Hematopoietic multipotent progenitor cell treated with erythropoietin and hydrocortisone succinate and interleukin-3 and kit ligand, for 8 days (in vitro differentiated cells): ENCODE measurements at regions not wholly inside any gene's neighbourhood (a gene's known extent, or its start where the extent isn't known, plus 50 kb on each side); places are given as distances from the start of the nearest gene placed in this dataset.
"Not testable (repeated sequence)": the region's sequence is repeated elsewhere in the genome, so short reads cannot be mapped to it uniquely, and the experiment has no call there.

Experiments used
- DNase-seq: peaks from one replicate; pipeline ENCODE4 v3.0.0-alpha.2; 2015

DNA sequence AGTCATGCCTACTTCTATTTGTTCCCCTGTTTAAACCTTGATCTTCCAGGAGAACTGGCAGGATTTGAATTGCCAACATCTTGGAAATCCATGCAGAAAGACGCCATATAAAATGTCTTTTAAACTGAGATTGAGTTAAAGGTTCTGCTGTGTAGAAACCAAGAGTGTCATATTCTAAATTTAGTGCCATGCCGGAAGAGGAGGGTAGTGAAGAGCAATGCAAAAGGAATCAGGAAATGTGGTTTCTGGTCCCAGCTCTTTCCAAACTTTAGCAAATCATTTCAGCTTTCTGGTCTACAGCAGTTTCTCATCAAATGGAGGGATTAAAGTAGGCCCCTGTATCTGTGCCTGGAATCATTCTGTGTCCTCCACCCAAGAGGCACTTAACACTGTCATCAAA lies 85.7 kb downstream of the BTG1 start:
- no peak for DNase-seq

DNA sequence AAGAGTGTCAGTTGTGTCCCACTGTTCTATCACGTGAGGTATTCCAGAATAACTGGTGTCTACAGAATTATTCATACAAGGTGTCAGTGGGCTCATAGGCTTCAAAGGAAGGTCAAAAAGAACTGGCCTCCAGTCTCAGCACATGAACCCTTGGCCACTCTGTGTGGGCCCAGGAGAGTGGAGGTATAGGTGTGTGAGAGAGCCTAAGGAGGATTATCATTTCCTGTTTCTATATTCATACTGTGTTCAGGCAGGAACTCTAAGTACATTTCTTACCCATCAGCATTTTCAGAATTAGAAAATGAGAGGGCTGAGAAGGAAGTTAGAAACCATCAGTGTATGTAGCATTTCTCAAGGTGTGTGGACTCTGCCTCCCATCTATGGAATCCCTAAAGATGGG lies 87.0 kb downstream of the BTG1 start:
- DNase-seq = no peak

DNA sequence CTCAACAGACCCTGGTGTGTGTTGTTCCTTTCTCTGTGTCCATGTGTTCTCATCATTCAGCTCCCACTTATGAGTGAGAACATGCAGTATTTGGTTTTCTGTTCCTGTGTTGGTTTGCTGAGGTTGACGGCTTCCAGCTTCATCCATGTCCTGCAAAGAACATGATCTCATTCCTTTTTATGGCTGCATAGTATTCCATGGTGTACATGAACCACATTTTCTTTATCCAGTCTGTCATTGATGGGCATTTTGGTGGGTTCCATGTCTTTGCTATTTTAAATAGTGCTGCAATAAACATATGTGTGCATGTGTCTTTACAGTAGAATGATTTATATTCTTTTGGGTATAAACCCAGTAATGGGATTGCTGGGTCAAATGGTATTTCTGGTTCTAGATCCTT lies 88.9 kb downstream of the BTG1 start:
- DNase-seq = not testable (repeated sequence)

DNA sequence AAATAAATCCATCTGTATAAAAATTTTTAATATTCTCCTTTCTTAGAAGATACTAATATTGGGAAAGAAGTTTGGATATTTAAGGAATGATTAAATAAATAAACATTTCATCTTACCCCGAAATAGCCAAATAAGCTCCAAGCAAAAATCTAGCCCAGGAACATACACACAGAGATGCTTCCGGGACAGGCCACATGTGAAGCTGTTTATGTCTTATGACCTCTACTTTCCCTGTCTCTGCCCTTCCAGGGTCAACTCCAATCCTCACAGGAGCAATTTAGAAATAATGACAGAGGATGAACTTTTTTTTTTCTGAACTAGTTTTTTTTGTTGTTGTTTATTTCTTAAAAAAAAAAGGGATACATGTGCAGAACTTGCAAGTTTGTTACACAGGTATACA lies 89.4 kb downstream of the BTG1 start:
- DNase-seq = no peak

DNA sequence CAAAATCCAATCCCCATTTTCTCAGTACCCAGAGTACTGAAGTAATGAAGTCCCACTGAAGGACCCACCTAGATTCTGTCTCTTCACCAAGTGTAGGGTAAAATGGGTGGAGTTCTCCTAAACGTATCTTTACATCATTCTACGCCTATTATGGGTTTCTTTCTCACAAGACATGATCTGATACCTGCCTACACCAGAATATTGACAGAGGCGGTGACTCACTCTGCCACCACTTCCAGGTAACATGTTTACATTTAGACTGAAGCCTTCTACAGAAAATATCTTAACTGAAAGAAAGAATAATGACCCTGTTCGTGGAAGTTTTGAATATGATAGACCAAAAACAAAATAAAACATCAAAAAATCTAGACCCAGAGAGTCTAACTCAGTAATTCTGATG lies 89.8 kb downstream of the BTG1 start:
- DNase-seq = no peak

DNA sequence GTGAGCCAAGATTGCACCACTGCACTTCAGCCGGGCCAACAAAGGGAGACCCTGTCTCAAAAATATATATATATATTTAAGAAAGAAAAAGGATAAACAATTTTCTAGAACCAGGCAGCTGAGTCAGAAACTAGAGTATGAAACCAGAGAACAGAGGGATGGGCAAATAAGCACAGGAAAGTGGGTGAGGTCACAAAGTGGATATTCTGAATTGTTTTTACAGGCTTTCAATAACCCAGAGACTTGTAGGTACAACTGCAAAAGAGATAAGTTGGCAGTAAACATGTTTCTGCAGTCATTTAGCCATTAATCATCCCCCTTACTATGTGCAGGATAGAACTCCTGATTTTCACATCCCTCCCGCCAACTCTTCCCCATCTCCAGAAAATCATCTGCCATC lies 94.2 kb downstream of the BTG1 start:
- no peak for DNase-seq

DNA sequence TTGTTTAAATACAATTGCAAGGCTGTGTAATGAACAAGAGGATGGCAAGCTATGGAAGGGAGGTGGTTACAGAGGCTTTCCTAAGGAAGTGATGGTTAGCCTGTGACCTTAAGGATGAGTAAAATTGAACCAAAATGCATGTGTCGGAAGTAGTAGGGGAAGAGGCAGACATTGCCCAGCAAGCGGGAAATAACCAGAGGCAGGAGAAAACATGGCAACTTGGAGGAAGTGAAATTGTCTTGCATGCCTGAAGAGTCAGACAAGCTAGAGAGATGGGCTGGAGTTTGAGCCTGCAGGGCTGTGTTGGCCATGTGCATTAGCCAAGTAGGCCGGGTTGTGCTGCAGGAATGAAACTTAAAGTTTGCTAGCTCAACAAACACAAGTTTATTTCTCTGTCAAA lies 96.2 kb downstream of the BTG1 start:
- no peak for DNase-seq

DNA sequence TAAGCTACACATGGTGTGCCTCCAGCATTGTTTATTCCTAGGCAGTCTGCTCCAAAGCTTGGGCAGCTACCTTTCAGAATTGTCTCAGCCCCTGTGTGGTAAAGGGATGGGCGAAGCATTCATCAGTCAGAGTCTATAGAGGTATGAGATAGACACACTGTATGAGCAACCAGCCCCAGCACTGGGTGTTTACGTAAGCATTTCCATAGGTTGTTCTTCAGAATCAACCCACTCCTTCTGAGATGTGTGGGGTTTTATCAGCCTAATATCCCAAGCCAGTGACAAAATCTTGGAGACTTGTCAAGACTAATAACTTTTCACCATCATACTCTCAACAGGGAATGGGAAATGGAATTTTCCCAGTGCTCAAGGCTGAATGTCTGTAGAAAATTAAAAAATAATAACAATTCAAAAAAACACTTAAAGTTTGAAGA lies 98.2 kb downstream of the BTG1 start:
- no peak for DNase-seq

DNA sequence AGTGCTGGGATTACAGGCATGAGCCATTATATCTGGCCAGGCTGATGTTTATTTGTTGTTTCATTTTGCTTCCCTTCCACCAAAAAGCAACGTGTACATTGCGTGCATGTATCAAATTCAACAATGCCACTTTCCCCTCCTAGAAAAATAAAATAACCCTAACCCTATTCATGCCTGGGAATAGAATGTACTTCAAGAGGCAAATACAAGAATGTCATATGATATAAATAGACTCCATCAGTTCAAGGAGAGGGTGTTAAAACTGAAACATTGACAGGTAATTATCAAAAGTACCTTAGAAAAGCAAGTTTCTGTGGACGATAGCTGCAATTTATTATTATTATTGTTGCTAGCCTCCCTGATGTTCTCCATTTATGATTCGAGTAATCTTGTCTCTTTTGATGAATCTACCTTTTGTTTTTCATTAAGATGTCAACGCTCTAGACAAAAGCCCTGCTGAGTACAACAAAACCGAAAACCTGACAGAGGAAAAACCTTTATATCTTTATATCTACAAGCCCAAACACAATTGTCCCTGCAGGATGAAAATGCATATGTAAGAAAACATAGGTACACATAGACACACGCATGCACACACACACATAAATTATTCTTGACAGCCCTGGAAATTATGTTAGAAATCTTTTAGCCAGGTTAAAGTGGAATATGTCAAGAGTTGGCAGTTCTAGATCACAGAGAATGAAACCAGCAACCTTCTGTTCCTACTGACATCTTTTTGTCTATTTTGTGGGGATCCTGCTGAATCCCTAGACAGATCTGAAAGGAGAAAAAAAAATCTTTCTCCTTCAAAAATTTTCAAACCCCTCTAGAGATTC lies 98.9 kb downstream of the BTG1 start:
- no peak for DNase-seq

DNA sequence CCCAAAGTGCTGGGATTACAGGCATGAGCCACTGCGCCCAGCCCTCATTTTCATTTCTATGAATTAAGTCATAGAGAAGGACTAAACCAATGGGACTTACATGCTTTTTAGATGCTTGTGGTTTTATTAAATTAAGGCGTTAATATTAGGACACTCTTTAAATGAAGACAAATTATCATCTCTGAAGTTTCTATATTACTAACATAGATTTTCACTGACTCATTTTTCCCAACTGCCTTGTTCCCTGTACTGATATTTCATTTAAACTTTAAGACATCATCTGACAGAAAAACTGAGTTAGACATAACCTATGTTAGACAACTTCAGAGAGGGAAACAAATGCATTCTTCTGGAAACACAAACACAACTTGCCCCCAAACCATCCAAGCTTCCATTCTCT lies 99.8 kb downstream of the BTG1 start:
- no peak for DNase-seq

DNA sequence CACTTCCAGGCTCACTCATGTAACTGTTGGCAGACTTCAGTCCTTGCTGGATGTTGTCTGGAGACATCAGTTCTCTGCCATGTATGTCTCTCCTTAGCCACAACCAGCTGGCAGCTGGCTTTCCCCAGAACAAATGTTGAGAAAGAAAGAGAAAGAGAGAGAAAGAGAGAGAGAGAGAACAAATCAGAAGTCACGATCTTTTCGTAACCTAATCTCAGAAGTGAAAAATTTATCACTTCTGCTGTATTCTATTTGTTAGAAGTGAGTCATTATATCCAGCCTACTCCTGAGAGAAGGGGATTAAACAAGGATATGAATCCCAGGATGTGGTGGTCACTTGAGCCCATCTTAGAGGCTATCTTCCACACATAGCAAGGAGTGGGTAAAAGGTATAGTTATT lies 101.2 kb downstream of the BTG1 start:
- DNase-seq = no peak

DNA sequence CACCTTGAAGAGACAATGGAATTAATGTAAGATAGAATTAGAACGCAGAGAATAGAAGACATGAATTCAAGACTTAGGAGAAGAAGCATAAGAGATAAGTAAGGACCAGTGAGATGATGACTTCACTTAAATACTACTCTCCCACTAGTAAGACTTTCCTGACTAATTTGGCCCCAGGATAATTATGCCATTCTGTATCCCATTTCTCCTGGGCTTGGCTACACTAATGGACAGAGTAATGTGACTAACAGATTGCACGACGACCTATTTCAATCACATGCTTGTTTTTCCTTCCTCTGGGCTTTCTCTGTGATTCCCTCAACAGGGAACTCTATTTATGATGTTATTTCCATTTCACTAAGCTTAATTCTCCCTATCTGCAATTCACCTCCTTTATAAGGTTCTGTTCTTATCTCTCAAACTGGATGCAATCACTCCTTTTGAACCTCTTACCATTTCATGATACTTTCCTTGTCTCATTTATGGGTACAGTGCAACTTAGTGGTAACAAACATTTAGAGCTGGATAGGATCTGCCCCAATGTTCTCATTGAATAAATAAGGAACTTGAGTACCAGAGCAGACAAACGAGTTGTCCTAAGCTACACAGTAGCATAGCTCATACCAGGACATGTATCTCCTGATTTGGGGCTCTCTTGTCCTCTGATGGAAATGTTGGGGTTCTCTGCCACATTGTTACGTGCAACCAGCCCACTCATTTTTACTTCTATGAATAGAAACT lies 102.7 kb downstream of the BTG1 start:
- no peak for DNase-seq

DNA sequence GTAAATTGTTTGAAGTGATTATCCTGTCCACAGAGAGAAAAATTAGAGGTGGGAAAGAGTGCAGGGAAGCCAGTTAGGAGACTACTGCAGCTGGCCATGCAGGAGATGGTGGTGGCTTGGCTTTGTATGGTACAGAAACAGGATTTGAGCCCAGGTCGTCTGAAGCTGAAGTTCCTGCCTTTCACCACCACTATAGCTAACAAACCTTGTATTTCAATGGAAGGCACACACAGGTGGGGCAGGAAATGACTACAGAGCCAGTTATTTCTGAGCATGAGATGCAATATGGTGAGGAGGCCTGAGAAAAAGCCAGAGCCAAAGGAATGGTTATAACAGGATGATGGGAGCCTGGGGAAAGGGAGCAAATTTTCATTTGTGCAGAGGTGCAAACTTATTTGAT lies 103.9 kb downstream of the BTG1 start:
- DNase-seq = no peak

DNA sequence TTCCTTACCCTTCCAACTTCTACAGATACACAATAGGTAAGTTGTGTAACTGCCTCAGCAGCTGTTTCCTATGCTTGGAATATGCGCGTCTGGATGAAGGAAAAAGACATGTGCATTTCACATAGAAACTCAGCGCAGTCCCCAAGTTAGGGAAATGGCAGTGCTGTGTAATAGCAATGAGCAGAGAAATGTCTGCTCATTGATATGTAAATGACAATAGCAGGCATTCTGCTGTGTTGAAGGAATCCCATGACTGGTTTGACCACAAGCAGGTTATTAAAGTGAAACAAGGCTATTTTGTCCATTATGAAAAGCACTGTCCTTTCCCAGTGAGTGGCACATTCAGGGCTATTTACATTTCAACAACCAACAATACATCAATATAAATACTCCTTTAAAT lies 106.6 kb downstream of the BTG1 start:
- DNase-seq = no peak

DNA sequence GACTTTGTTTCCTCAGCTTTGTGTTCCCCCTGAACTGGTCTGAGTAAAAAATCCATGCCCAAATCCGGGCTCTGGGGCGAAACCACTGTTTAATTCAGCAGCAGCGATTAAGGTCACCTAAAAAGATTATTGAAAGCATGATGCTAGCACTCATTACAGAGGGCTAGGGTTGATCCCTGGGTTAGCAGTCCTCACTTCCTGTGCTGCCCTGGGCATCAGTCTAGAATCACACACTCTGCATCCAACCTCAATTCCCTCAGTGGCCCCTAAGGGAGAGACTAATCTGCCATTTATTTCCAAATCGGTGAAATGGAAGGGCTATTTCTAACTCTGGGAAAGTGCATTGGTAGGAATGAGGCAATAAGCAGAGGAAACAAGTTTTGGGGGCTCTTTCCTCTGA lies 107.2 kb downstream of the BTG1 start:
- DNase-seq = no peak

DNA sequence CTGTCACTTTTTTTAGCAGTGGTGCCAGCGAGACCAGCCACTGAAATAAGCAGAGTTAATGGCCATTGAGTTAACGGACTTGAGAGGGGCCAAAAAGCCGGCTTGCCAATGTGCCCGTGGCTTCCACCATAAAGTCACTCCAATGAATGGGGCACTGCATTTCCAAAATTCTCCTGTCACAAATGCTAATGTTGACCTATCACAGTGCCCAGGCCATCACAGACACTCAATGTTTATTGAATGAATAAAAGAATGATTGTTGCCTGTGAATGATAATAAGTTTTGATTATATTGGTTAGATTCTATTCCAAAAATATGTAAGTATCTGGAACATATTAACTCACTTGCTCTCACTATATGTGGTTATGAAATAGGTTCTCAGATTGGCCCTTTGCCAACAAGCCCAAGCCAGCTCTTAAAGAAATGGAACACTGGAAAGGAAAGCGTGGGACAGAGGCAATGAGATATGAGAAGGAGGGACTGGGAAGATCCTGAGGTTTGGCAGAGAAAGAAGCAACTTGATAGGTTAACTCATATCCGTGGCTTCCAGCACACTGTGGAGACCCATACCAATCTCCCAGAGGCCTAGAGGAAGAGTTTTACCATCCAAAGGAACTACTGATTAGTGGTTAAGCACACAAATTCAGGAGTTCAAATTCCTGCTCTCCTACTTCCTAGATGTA lies 108.7 kb downstream of the BTG1 start:
- no peak for DNase-seq

DNA sequence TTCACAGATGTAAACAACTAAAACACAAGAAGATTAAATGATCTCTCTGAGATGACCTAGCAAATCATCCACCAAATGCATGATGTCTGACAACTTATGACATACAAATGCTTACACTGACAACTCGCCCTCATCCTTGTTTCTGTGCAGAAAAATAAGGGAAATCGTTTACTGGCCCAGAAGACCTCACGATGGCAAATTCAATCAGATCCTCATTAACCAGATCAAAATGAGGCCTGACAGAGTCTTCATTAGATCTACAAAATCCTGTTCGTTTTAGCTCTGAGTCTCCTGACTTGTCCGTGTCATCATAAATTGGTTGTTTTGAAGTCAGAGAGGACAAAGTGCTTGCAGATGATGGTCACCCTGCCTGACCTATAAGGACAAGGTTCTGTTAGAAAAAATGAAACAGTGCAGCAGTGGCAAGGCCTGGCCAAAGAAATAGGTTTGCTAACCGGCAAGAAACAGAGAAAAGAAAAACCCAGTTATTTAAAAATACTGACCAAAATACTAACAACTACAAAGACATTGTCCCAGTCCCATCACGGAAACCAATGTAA lies 109.5 kb downstream of the BTG1 start:
- no peak for DNase-seq

DNA sequence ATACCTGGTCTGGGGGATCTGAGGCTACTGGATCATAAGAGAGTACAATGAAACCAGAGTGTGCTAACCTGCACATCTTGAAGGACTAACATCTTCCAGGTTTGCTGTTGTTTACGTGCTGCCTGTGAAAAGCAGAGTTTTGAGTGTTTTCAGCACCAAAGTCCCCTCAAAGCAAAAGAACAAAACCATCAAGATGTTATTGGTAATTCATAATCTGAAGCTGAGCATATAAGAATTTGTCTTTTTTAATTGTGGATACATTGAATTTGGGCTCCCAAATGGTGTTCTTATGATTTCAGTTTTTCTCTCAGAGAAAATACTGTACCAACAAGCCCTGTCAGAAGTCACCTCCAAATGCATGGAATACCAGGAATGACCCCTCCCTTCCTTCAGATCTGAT lies 110.2 kb downstream of the BTG1 start:
- no peak for DNase-seq

DNA sequence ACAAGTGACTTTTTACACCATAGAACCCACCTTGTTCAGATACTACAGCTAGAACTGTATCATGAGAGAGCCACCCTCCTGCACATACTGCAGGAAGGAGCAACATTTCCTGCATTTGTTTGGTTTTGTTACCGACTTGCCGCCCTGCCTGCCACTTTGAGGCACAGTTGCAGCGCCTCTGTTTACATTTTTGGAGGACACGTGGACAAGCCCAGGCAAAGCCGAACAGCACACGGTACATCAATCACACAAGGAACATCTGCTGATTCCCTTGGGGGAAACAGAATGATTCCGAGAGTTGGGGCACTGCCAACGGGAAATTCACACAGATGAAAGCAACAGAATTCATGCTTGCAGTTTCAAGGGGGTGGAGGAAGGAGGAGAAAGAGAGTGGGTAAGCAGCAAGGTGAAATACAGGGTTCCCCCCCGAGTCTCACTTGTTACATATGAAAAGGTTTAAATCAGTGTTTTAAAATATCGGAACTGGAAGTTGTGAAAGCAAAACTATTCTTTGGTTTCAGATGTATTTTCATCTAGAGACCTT lies 110.7 kb downstream of the BTG1 start:
- DNase-seq = no peak

DNA sequence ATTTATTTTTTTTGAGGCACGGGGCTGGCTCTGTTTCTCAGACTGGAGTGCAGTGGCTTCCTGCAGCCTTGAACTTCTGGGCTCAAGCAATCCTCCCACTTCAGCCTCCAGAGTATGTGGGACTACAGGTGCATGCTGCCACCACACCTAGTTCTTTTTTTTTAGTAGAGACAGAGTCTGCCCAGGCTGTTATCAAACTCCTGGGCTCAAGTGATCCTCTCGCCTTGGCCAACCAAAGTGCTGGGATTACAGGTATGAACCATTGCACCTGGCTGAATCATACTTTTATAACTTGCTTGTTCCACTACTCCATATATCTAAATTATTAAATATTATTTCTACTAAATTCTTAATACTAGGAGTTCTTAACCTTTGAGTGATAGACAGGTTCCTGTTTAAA lies 111.6 kb downstream of the BTG1 start:
- no peak for DNase-seq

DNA sequence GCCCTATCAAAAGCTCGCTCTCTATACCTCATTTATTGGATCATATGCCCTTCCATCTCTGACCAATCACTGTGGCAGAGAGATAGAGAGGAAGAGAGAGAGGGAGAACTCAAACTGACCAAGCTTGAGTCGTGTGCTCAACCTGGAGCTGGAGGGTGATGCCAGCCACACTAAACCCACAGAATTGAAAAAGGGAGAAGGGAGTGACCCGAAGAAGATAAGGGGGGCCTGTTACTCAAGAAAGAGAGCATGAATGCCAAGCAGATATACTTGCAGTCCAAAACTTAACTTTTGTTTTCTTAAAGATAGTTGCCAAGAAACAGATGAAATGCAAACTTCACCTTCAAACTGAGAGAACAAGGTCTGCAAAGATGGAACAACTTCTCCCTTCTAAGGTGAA lies 112.7 kb downstream of the BTG1 start:
- no peak for DNase-seq

DNA sequence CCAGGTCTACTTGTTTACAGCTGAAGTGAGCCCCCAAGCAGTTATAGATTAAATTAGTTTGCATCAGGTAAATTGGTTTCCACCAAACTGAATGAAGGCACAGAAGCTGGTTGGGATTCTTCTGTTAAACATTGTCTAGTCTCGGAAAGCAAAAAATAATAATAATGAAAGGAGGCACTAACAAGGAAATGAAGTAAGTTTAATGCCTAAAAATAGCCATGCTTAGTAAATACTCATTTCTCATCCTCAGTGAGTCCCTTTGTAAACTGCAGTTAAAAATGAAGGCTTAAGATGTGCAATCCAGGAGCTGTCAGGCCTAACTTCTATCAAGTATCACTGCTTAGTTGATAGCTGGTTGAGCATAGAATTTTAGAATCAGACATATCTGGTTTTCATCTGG lies 113.5 kb downstream of the BTG1 start:
- no peak for DNase-seq

DNA sequence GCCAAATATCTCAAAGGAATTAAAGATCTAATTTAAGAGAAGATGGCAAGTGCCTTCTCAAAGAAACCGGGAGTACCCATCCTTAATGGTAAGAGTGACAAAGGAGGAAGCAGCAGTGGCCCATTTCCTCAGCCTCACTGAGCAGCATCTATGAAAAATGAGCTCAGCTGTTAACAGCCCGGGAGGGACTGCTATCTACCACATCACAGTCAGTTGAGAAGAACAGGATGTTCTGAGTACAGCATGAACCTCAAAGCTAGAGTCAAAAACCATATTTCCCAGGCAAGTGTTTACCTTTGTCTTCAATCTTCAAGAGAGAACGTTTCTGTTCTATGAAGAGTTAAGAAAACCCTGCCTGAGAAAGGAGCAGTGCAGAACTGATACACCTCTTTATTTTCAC lies 115.0 kb downstream of the BTG1 start:
- peak; percentile 36 for DNase-seq
